Erythroblast (primary cell): ENCODE measurements at regions not wholly inside any gene's neighbourhood (a gene's known extent, or its start where the extent isn't known, plus 50 kb on each side); places are given as distances from the start of the nearest gene placed in this dataset.

ENCODE experiments used
- GATA1 ChIP-seq: IDR thresholded peaks from 2 replicates; pipeline ENCODE4 v1.6.1; 2011; ENCODE audit warnings: low read depth, mild to moderate bottlenecking, control low read depth, low read length, moderate library complexity
- POLR2A ChIP-seq: IDR thresholded peaks from 2 replicates; pipeline ENCODE4 v1.6.1; 2011; ENCODE audit warnings: mild to moderate bottlenecking, low read length

DNA sequence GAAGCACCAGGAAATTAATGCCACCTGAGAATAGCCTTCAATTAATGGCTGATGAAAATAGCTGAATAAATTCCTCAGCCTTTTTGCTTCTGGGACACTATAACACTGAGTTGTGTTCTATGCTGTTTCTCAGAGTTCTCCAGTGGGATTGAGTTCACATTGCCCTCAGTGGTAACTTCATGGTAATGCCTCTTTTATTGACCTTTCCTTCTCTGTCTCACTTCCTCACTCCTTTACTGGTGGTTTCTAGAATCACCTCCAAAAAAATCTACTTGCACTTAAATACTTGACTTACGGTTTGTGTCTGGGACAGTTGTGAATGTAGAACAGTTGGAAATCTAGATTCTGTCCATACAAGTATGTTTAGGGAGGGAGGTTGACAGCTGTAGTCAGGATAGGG is 293.7 kb downstream of the PPP1R2C start:
- TF ChIP-seq POLR2A: no peak
- TF ChIP-seq GATA1: no peak
